HG03025 (cell line): ENCODE measurements at regions not wholly inside any gene's neighbourhood (a gene's known extent, or its start where the extent isn't known, plus 50 kb on each side); places are given as distances from the start of the nearest gene placed in this dataset.

ENCODE experiments used
- ATAC-seq: cut with Tn5 transposase; IDR thresholded peaks from one replicate; pipeline ENCODE4 v1.9.1; 2021; ENCODE audit warnings: mild to moderate bottlenecking, moderate library complexity; ENCODE audit not compliant: unreplicated experiment, low FRiP score

DNA sequence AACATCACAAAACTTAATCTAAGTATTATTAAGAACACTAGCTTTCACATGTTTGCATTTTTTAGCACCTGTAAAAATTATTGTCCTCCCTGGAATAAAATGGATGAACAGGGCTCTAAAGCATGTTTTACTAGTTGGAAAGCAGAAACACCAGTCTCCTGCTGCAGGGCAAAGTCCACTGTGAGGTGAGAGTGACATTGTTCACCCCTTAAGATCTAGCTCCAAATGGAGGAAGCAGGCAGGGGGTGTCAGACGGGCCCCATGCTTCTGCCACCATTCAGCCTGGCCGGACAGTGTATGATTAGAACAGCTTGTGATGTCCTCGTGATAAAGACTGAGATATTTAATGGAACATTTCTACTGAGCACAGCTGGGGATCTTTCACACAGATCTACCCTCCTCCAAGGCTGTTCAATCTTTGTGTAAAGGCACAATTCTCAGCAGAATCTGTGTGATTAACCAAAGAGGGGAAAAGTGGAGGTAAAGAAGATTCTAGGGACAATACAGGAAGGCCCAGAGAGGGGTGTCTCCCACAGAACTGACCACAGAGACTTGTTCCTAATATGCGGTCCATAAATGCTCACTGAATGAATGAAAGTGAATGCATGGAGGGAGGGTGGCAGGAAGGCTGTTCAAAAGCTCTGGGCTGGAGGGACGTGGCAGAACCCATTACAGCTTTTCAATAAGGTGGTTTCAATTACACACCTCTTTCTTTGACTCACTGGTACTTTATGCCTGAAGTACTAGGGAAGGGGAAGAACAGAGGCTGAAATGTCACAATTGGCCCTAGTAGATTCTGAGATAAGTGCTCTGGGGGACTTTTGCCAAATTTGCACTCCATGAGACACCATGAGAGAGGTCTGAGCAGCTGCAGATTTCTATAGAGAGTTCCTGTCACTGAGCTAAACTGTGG is 239.1 kb upstream of the ARHGAP20 start:
- no peak for ATAC-seq

DNA sequence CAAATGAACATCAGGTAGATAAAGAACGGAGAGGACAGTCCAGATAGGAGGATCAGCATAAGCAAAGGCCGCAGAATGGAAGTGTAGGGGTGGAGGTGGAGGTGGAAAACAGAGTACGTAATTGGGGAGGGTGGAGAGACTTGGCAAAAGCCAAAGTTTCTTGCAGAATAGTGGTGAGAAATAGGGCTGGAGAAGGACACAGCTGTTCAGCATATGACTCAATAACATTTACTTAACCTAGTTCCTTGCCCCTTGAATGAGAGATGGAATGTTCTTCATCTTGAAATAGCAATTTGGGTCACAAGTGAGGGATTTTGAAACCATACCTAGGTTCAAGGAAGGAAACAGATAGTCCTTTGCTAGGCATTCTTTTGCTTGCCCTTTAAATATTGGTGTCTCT is 235.9 kb upstream of the ARHGAP20 start:
- no peak for ATAC-seq

DNA sequence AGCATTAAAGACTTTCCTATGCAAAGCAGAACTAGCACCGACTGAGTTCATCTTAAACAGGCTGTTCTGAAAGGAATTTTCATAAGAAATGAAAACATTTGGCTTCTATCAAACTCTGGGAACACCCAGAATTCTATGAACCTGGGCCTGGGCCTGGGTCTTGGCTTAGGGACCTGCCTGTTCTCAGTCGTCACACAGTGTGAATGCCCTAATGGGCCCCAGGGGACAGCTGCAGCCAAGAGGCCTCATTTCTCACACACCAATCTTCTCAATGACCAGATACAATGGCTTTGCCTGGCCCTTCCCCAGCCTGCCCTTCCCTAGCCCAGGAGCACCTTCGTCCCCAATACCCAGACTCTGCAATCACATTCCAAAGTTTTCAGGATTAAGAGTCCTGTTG is 234.9 kb upstream of the ARHGAP20 start:
- ATAC-seq, result no peak

DNA sequence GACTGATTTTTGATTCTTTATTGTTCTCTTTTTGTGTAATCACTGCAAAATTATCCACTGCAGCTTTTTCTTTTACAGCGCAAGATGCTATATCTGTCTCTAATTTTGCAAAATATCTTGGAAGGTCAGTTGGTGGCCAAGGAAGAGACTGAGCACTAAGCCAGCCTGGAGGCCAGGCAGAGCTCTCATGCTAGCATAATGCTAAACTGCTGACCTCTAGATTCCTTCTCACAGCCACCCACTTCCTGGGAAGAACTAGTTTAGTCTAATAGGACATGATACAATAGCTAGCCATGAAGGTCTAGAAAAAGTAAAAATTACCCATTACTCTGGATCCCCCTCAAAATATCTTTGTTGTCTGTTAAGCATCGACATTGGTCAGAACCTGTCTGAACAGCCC is 227.2 kb upstream of the ARHGAP20 start:
- no peak for ATAC-seq

DNA sequence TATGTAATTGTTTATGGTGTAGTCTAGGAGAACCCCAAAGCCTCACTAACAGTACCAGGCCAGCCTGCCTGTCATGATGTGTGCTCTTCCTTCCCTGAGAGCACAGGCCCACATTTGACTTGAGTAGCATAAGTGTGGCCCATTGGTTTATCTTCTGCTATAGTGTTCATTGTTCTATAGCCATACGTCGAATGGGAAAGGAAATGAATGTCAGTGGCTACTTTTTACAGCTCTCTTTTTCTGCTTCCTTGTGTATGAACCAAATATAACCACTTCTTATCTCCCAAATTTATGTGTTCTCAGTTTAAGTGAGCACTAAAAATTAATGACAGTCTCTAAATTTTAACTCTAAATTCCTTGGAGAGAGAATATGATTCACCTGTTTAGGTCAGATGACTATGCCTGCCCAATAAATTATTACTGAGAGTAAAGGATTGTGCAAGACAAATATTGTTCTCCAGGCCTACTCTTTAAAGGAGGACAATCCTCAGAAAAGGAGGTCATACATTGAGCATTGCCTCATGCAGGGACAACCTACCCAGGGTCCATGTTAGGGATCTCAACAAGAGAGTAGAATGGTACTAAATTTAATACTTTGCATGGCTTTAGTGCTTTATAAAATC is 222.9 kb upstream of the ARHGAP20 start:
- ATAC-seq, result no peak

DNA sequence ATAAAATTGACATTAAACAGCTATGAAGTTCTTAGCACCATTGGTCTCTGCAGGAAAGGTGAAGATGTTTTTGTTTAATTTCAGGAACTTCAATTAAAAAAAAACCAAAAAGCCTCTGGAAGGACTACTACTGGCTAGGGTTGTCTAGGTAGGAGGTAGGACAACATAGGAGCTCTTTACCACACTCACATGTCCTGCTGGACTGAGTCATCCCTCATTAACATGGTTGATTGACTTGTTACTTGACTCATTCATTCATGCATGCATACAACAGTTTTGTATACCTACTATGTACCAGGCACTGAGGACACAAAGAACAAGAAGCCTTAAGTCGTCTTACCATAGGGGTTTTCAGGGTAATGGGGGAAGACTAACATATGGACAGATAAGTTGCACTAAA is 216.9 kb upstream of the ARHGAP20 start:
- no peak for ATAC-seq

DNA sequence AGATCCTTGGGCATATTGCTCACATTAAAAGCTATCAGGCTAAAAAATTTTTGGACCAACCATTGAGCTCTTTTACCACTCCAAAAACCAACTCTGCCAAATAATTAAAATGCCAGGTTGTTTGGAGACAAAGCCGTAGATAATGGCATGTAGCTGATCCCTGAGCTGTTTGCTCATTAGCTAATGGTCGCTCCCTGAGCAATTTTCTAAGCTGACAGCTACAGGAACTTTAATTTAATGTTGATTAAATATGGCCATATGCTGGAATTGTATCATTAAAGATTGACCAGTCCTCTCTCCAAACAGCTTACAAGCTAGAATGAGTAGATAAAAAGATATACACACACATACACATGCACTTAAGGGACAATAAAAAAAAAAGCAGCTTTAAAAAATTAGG is 216.2 kb upstream of the ARHGAP20 start:
- no peak for ATAC-seq

DNA sequence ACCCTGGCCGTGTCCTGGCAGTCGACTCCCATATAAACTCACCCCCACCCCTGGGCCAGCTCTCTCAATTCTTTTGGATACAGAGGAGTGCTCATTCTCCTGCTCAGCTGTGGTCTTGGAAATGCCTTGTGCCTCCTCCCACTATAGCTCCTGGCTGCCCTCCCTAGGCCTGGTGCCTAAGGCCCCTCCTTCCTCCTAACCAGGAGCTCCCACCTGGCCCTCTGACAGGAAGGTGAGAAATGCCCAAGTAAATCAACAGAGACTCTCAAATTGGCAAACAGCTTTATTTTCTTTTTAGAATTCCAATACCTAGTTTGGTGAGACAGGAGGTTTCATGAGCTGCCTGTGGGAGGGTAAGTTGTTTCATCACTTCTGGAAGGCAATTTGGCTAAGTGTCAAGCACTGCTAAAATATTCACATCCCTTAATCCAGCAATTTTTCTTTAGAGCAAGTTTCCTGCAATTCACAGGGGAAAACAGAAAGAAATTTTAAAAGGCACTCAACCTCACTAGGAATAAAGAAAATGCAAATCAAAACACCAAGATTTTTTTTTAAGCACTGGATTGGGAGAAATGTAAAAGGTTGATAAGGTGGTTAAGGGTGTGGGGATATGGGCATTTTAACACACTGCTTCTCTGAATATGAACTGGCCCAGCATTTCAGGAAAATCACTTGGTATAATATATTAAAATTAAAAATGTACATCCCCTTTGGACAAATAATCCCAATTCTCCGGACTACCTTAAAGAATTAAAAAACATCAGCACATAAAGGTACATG is 209.7 kb upstream of the ARHGAP20 start:
- no peak for ATAC-seq

DNA sequence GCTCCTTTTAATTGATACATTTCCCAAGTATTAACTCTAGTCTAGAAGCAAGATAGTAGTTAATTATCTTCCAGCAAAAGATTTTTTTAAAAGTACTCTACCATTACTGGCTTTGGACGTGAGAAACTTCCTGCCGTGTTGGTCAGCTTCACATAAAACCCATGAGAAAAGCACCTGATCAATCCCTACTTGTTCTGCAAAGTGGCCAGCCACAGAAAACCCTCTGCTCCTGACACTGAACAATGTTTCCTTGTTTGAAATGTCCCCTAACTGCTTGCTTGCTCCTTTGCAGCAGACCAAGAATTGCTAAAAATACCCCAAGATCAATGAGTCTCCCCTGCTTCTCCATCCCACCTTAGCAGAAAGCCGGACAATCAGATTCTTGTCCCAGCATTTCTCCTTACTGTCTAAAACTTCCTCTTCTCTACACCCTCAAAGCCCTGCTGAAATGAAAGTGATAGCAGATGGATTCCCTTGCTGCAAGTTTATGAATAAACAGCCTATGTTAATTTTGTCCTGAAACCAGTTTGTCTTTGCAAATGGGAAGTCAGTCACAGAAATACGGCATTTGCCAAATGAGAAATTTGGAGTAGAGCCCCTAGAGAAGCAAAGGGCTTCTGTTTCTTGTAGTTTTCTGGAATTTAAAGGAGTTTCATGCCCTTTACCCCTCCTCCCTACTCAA is 207.1 kb upstream of the ARHGAP20 start:
- no peak for ATAC-seq

DNA sequence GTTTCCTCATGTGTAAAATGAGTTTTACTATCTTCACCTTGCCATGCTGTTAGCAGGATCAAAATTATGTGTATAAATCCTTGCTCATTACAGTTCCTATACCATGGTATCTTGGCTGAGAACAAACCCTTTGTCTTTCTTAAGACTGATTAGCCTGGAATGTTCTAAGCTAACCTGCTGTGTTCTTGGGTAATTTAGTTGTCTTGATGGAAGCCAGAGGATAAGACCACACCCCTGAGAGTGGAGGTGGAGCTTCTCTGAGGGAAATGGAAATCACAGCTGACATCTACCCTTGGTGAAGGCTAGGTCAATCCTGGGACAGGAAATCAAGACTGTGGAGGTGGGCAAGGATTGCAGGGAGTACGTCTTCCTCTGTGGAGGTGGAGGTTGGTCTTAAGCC is 206.1 kb upstream of the ARHGAP20 start:
- ATAC-seq, result no peak

DNA sequence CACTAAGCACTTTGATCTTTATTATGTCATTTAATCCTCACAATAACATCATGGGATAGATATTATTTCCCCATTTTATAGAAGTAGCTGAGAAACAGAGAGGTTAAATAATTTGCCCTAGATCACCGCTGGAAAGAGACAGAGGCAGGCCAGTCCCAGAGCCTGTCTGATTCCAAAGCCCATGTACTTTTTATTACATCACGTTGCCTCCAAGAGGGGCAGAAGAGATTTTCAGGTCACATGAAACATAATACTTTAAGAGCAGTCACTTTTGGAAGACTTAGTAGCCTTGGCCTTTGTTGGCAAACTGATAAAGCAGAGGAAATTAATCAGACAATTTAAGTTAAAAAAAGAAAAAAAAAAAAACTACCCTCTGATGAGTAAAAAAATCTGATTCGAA is 200.2 kb upstream of the ARHGAP20 start:
- no peak for ATAC-seq

DNA sequence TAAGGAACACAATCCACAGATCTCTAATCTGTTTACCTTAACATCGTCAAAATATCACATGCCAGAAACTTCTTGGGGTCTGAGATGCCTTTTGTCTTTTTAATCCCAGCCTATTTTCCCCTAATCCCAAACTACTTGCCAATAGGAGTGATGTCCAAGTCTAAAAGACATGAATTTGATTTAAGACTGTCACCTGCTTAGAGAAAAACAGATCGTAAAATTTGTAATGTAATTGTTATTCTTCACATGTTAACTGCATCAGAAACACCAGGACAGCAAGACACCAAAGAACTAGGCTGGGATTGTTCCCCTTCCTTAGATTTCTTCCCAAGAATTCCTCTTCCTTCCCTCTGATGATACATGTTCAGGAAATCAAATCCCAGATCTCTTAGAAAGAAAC is 198.1 kb upstream of the ARHGAP20 start:
- no peak for ATAC-seq

DNA sequence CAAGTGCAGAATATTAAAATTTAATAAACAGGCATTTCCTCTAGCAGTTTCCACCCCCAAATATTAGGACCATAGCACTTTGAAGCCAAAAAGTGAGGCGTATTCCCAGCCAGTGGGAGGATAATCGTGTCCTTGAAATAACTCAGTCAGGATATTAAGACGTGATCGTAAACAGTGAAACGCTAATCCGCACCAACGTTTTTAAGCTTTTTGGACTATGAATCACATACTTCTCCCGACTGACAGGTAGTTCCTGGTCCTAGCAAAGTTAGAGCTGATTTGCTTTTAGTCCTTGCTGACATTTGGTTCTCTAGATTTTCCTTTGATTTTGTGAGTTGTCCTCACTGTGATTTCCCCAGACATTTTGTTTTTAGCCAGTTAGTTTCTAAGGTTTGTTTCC is 197.1 kb upstream of the ARHGAP20 start:
- ATAC-seq, result no peak

DNA sequence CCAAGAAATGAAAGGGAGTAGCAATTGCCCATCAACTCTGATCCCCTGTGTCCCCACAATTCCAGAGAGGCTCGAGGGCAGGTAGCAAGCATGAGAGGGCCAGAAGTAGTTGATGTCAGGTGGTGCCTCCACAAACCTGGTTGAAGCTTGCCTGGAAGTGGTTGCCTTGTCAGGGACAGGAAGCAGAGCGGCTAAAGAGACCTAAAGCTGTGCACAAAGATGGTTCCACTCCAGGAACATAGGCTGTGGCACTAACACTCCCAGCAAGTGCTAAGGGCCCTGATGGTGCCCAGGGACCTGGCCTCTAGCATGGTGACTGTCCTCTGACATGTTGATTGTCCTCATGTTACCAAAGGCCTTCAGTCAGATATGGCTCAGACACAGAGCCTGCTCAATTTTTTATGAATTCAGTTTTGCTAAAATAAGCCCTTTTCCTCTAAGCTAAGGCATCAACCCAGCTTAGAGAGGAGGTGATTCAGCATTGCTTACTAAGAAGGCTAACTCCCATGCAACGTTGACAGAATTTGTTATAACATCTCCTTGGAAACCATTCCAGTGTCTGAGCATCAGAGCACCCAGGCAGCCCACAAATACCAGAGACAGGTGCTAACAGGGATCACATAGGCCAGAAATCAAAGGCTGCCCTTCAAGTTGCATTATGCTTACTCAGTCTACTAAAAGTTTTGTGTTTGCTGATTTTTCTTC is 196.3 kb upstream of the ARHGAP20 start:
- no peak for ATAC-seq

DNA sequence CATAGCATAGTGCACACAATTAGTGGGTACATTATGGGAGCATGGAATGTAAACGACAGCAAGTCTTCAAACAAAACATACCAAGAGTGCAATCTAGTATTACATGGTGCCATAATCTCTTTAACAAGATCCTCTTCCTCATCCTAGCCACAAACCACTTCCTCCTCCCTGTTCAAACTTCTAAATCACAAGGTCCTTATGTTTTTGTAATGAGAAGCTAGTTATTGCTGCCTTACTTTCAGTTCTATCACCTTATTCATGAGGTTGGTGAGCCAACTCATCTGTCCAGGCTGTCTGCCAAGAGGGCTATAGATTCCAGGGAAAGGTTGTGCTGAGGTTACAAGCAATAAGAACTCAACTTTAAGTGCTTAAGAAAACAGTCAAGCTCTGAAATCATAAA is 195.4 kb upstream of the ARHGAP20 start:
- no peak for ATAC-seq

DNA sequence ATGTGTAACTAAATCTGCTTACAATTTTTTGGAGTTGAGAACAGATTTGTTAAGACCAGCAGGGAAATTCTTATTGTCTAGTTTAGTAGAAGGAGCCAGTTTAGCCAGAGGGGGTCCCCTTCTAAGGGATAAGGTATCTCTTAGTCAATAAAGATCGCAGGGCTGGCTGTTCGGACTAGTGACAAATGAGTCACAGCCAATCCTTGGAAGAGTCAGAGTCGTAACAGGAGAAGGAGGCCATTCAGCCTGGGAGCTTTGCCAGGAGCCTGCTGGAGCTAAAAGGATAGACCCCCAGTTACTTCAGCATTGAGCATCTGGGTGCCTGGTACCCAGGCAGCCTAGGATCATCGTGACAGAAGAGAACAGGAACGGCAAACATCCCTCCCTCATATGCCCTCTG is 191.6 kb upstream of the ARHGAP20 start:
- no peak for ATAC-seq

DNA sequence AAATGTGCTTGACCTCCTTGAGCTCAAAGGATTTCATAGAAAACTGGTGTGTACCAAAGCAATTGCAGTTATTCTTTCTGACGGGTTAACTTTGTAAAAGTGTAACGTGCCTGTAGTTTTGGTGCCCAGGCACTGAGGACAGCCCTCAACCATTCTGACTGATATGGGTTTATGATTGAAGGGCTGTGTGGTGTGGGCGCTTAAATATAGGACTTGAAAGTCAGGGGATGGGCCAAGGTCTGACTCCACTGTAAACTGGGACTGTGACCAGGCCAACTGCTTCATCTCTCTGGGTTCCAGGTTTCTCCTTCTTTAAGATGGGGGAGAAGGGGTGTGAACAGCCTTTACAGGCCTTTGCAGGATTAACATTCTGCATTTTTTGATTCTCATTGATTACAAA is 191.1 kb upstream of the ARHGAP20 start:
- no peak for ATAC-seq

DNA sequence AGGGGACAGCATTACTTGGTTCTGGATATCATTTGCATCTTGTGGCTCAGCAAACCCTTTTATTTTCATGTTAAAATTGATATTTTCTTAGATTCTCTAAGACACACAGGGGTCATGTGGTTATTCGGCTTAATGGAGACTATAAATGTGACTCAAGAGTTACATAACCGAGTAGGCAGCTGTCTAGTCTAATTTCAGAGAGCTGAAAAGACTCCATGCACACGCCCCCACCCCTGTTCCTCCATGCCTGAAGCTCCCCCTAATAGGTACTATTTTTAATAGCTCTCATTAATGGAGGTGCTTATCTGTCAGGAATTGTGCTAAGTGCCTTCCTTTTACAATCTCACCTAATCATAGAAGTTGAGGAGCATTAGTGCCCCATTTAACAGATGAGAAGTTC is 189.2 kb upstream of the ARHGAP20 start:
- no peak for ATAC-seq

DNA sequence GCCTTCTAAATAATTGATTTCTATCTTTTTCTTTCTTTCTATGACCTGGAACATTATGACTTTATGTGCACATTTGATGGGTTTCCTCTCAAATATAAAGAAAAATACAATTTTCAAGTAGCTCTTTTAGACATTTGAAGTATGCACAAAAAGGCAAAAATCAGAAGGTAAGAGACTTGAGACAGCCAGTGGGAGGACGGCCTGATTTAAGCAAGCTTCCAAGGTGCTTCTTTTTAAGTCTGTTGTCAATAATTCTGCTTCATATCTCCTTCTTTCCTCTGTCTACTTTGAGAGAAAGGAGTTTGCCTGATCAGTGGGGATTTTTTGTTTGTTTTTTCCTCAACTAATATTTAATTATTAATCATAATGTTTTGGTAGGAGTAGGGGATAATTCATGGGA is 188.2 kb upstream of the ARHGAP20 start:
- no peak for ATAC-seq

DNA sequence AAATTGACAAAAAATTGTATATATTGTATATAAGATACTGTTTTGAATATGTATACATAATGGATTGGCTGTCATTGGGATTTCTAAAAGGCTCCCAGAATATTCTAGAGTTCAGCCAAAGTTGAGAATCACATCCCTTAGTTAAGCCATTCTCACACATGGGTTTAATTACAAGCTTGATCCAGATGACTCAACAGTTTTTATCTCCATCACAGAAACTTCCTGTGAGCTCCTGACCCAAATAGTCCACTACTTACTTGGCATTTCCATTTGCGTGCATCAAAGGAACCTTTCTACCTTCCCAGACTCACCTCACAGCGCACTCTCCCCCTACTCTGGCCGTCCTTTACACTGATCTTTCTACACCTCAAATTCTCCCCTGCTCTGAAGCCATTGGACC is 184.8 kb upstream of the ARHGAP20 start:
- ATAC-seq, result no peak
